ENCODE measurements at regions not wholly inside any gene's neighbourhood (a gene's known extent, or its start where the extent isn't known, plus 50 kb on each side); places are given as distances from the start of the nearest gene placed in this dataset.

- in situ Hi-C loops (cut with MboI; ENCODE audit: low sequenced_read_pairs), result loop anchor here (25.0 kb wide), 1 partner anchor 965 kb away; no protein-coding TSS in a partner anchor
- H3K4me1 ChIP-seq, result no peaks in the 10 kb centered on the region
- DNase-seq (ENCODE audit: low spot score in 2 of 2), result no peak
- H3K9me3 ChIP-seq, result no peaks in the 10 kb centered on the region
- no peaks in the 10 kb centered on the region for H3K36me3 ChIP-seq (replicated peaks)
- no peak overlapping the region for H3K4me3 ChIP-seq
- no peaks in the 10 kb centered on the region for H3K27me3 ChIP-seq (ENCODE audit: low read depth)
Observed at GRCh38 chr6:12602342-12602741, 114.2 kb upstream of the PHACTR1 start.

- DNase-seq (ENCODE audit: low spot score in 2 of 2), result no peak
- no peaks in the 10 kb centered on the region for H3K9me3 ChIP-seq
- no peaks in the 10 kb centered on the region for H3K27me3 ChIP-seq (ENCODE audit: low read depth)
- in situ Hi-C loops (cut with MboI; ENCODE audit: low sequenced_read_pairs), result loop anchor here (25.0 kb wide), 1 partner anchor 966 kb away; no protein-coding TSS in a partner anchor
- no peak overlapping the region for H3K4me3 ChIP-seq
- no peaks in the 10 kb centered on the region for H3K36me3 ChIP-seq (replicated peaks)
- H3K4me1 ChIP-seq, result no peaks in the 10 kb centered on the region
Observed at GRCh38 chr6:12602951-12603672, 113.5 kb upstream of the PHACTR1 start.

DNA sequence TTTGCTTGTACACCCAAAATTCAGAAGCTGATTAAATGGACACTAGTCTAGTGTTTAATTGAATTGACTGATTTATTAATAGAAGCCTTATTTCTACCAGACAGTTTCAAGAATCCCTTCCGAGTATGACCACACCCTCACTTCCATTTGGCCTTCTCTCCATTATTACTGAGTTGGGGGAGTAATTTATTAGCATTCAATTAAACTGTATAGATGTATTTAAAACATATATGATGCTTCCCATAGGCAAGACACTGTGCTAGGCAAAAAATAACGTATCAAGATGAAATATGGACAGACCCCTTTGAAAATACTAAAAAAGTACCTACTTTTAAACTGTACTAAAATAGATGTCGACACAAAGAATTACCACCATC, 112.9 kb upstream of the PHACTR1 start:
- in situ Hi-C loops (cut with MboI; ENCODE audit: low sequenced_read_pairs), result loop anchor here (25.0 kb wide), 1 partner anchor 966 kb away; no protein-coding TSS in a partner anchor
- DNase-seq (ENCODE audit: low spot score in 2 of 2), result no peak
- no peaks in the 10 kb centered on the region for H3K9me3 ChIP-seq
- H3K36me3 ChIP-seq (replicated peaks), result no peaks in the 10 kb centered on the region
- H3K4me1 ChIP-seq, result no peaks in the 10 kb centered on the region
- H3K4me3 ChIP-seq, result no peak overlapping the region
- no peaks in the 10 kb centered on the region for H3K27me3 ChIP-seq (ENCODE audit: low read depth)

DNA sequence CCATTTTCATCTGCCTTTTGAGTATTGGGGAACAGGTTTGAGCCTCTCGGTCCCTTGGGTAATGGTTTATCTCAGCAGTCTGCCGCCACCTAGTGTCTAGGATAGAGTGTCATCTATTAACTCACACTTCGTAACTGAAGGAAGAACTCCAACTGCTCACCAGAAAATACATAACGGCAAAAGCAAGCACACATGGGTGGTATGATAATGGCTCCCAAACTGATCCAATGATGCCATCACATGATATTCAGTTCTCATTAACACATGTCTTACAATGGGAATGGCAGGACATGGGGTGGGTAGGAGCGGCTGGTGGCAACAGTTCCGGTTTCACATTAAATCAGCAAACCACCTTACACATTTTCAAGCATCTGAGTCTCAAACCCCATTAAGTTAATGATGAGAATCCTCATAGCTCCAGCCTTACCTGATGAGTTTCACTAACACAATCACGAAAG, 110.7 kb upstream of the PHACTR1 start:
- peak; percentile 38 to 58 for DNase-seq (ENCODE audit: low spot score in 2 of 2)
- Histone ChIP-seq H3K27me3 (ENCODE audit: low read depth) (no peaks in the 10 kb centered on the region), H3K4me3 (no peak overlapping the region), H3K36me3 (replicated peaks) (no peaks in the 10 kb centered on the region), H3K9me3 (no peaks in the 10 kb centered on the region), H3K4me1 (no peaks in the 10 kb centered on the region)
- in situ Hi-C loops (cut with MboI; ENCODE audit: low sequenced_read_pairs), result loop anchor here (25.0 kb wide), 1 partner anchor 969 kb away; no protein-coding TSS in a partner anchor

- no peak for DNase-seq (ENCODE audit: low spot score in 2 of 2)
- no peak overlapping the region for H3K4me3 ChIP-seq
- H3K36me3 ChIP-seq (replicated peaks), result no peaks in the 10 kb centered on the region
- no peaks in the 10 kb centered on the region for H3K9me3 ChIP-seq
- in situ Hi-C loops (cut with MboI; ENCODE audit: low sequenced_read_pairs), result loop anchor here (25.0 kb wide), 1 partner anchor 969 kb away; no protein-coding TSS in a partner anchor
- H3K27me3 ChIP-seq (ENCODE audit: low read depth), result no peaks in the 10 kb centered on the region
- no peaks in the 10 kb centered on the region for H3K4me1 ChIP-seq
Observed at GRCh38 chr6:12606616-12607015, 110.0 kb upstream of the PHACTR1 start.

DNA sequence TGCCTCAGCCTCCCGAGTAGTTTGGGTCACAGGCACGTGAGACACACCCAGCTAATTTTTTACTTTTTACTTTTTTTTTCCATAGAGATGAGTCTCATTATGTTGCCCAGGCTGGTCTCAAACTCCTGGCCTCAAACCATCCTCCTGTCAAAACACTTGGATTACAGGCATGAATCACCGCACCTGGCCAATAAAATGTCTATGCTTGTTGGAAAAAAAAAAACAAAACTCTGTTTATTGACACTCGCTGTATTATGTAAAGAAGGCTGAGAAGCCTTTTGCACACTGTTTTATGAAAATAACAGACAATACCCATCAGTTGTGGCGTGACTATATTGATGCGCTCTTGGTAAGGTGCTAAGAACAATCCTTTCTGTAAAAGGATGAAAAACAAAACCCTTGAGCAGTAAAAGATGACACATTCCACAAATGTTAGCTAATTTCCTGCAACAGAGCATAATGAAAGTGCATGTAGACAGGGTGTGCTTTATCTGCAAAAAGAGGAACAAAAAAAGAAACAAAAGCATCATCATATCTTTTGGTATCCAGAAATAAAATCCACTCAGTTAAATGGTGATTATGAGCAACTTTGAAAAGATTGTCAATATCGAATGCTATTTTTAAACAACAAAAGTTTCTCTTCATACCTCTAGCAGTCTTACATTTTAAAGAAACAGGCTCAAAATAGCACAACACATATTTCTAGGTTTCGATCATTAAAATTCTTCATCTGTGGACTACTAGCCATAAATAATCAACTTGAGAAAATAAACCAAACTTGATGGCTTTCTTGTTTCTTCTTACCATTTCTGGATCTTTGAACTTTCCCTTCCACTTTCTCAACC, 108.3 kb upstream of the PHACTR1 start:
- Histone ChIP-seq H3K9me3 (no peaks in the 10 kb centered on the region), H3K4me3 (no peak overlapping the region), H3K36me3 (replicated peaks) (no peaks in the 10 kb centered on the region), H3K27me3 (ENCODE audit: low read depth) (no peaks in the 10 kb centered on the region), H3K4me1 (no peaks in the 10 kb centered on the region)
- DNase-seq (ENCODE audit: low spot score in 2 of 2), result no peak
- in situ Hi-C loops (cut with MboI; ENCODE audit: low sequenced_read_pairs), result loop anchor here (25.0 kb wide), 1 partner anchor 971 kb away; no protein-coding TSS in a partner anchor

DNA sequence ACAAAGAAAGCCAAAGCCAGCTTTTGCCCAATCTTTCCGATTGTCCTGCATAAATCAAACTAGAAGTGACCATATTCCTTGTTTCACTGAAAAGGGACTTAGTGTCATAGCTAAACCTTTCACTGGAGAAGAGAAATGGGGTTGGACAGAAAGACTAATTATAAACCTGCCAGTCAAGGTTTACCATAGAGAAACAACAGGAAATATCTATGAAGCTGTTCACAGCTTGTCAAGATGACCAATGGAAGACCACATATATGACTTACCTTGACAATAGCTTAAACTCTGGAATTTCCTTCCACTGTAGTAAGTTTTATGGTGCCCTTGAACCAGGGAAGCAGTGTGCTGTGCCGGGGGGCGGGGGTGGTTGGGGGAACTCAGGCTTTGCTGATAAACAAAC, 107.7 kb upstream of the PHACTR1 start:
- in situ Hi-C loops (cut with MboI; ENCODE audit: low sequenced_read_pairs), result loop anchor here (25.0 kb wide), 1 partner anchor 972 kb away; no protein-coding TSS in a partner anchor
- no peaks in the 10 kb centered on the region for H3K4me1 ChIP-seq
- DNase-seq (ENCODE audit: low spot score in 2 of 2), result no peak
- no peak overlapping the region for H3K4me3 ChIP-seq
- no peaks in the 10 kb centered on the region for H3K9me3 ChIP-seq
- no peaks in the 10 kb centered on the region for H3K36me3 ChIP-seq (replicated peaks)
- no peaks in the 10 kb centered on the region for H3K27me3 ChIP-seq (ENCODE audit: low read depth)

- Histone ChIP-seq H3K9me3 (no peaks in the 10 kb centered on the region), H3K36me3 (replicated peaks) (no peaks in the 10 kb centered on the region), H3K27me3 (ENCODE audit: low read depth) (no peaks in the 10 kb centered on the region), H3K4me1 (no peaks in the 10 kb centered on the region), H3K4me3 (no peak overlapping the region)
- in situ Hi-C loops (cut with MboI; ENCODE audit: low sequenced_read_pairs), result loop anchor here (25.0 kb wide), 1 partner anchor 972 kb away; no protein-coding TSS in a partner anchor
- no peak for DNase-seq (ENCODE audit: low spot score in 2 of 2)
Observed at GRCh38 chr6:12609751-12610150, 106.8 kb upstream of the PHACTR1 start.

DNA sequence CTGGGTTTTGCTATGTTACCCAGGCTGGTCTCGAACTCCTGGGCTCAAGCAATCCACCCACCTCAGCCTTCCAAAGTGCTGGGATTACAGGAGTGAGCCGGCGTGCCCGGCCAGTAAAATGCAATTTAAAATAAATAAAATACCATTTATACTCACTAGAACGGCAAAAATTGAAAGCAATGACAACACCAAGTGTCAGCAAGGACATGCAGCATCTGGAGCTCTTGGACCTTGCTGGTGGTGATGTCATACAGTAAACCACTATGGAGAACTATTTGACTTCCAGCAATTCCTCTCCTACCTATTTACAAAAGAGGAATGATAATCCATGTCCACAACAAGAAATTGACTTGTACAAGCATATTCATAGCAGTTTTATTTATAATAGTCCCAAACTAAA, 105.7 kb upstream of the PHACTR1 start:
- H3K4me3 ChIP-seq, result no peak overlapping the region
- H3K36me3 ChIP-seq (replicated peaks), result no peaks in the 10 kb centered on the region
- H3K4me1 ChIP-seq, result no peaks in the 10 kb centered on the region
- H3K27me3 ChIP-seq (ENCODE audit: low read depth), result no peaks in the 10 kb centered on the region
- DNase-seq (ENCODE audit: low spot score in 2 of 2), result no peak
- H3K9me3 ChIP-seq, result no peaks in the 10 kb centered on the region
- in situ Hi-C loops (cut with MboI; ENCODE audit: low sequenced_read_pairs), result loop anchor here (25.0 kb wide), 1 partner anchor 974 kb away; no protein-coding TSS in a partner anchor

DNA sequence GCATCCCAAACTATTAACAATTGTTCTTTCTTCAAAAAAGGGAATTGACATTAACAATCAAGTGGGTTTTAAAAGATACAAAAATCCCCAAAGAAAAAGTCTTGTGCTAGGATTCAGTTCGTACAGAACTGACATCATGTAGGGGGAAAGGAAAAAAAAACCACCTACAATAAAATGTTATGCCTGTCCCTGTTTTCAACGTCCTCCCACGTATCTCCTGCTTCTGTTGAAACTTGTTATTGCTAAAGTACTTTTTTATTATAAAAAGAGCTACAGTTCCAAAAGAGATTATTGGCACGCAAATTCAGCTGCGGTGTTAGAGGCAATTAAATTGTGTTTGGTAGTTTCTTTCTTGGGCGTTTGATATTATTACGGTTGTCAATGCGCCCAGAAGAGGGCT, 102.8 kb upstream of the PHACTR1 start:
- no peak overlapping the region for H3K4me3 ChIP-seq
- no peaks in the 10 kb centered on the region for H3K27me3 ChIP-seq (ENCODE audit: low read depth)
- in situ Hi-C loops (cut with MboI; ENCODE audit: low sequenced_read_pairs), result loop anchor here (25.0 kb wide), 1 partner anchor 977 kb away; no protein-coding TSS in a partner anchor
- no peaks in the 10 kb centered on the region for H3K9me3 ChIP-seq
- H3K36me3 ChIP-seq (replicated peaks), result no peaks in the 10 kb centered on the region
- no peaks in the 10 kb centered on the region for H3K4me1 ChIP-seq
- no peak for DNase-seq (ENCODE audit: low spot score in 2 of 2)

DNA sequence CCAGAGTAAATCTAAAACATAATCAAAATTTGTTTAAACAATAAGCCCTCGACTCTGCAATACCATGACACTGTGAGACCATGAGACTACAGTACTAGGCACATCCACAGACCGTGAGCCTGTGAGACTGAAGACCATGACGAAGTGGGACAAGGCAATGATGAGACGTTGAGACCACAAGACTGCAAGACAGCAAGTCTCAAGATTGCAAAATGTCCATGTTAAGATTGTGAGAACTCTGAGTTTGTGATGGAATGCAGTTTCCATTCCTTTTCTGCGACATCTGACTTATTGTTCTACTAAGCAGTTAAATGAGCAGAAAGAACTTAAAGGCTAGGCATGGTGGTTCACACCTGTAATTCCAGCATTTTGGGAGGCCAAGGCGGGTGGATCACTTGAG, 102.1 kb upstream of the PHACTR1 start:
- Histone ChIP-seq H3K36me3 (replicated peaks) (no peaks in the 10 kb centered on the region), H3K27me3 (ENCODE audit: low read depth) (no peaks in the 10 kb centered on the region), H3K4me1 (no peaks in the 10 kb centered on the region), H3K4me3 (no peak overlapping the region), H3K9me3 (no peaks in the 10 kb centered on the region)
- no peak for DNase-seq (ENCODE audit: low spot score in 2 of 2)
- in situ Hi-C loops (cut with MboI; ENCODE audit: low sequenced_read_pairs), result loop anchor here (25.0 kb wide), 1 partner anchor 977 kb away; no protein-coding TSS in a partner anchor

DNA sequence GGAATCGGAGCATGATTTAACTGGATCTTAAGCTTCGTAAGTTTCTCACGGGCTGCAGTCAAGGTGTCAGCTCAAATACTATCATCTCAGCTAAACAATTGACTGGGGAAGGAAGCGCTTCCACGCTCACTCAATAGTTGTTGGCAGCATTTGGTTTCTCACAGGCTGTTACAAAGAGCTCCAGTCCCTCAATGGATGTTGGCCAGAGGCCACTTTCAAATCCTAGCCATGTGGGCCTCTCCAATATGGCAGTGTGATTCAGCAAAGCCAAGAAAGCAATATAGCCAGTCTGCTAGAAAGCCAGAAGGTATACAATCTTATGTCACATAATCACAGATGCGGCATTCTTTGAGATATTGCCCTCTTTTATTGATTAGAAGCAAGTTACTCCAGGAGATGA, 98.3 kb upstream of the PHACTR1 start:
- in situ Hi-C loops (cut with MboI; ENCODE audit: low sequenced_read_pairs), result loop anchor here (25.0 kb wide), 1 partner anchor 981 kb away; no protein-coding TSS in a partner anchor
- Histone ChIP-seq H3K4me1 (no peaks in the 10 kb centered on the region), H3K36me3 (replicated peaks) (no peaks in the 10 kb centered on the region), H3K9me3 (no peaks in the 10 kb centered on the region), H3K4me3 (no peak overlapping the region), H3K27me3 (ENCODE audit: low read depth) (no peaks in the 10 kb centered on the region)
- DNase-seq (ENCODE audit: low spot score in 2 of 2), result no peak

DNA sequence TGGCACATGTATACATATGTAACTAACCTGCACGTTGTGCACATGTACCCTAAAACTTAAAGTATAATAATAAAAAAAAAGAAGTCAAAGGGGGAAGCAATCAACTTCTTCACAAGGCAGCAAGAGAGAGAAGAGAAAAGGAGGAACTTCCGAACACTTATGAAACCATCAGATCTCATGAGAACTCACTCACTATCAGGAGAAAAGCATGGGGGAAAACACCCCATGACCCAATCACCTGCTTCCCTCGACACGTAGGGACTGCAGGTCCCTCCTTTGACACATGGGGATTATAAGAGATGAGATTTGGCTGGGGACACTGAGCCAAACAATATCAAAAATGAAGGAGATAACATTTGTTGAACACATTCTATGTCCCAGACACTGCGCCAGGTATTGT, 94.8 kb upstream of the PHACTR1 start:
- Histone ChIP-seq H3K27me3 (ENCODE audit: low read depth) (no peaks in the 10 kb centered on the region), H3K4me3 (no peak overlapping the region), H3K36me3 (replicated peaks) (no peaks in the 10 kb centered on the region), H3K9me3 (no peaks in the 10 kb centered on the region), H3K4me1 (no peaks in the 10 kb centered on the region)
- no peak for DNase-seq (ENCODE audit: low spot score in 2 of 2)
- in situ Hi-C loops (cut with MboI; ENCODE audit: low sequenced_read_pairs), result loop anchor here (25.0 kb wide), 1 partner anchor 984 kb away; no protein-coding TSS in a partner anchor

Measured in HAP-1 (cell line).